ENCODE measurements at regions not wholly inside any gene's neighbourhood (a gene's known extent, or its start where the extent isn't known, plus 50 kb on each side); places are given as distances from the start of the nearest gene placed in this dataset.

DNA sequence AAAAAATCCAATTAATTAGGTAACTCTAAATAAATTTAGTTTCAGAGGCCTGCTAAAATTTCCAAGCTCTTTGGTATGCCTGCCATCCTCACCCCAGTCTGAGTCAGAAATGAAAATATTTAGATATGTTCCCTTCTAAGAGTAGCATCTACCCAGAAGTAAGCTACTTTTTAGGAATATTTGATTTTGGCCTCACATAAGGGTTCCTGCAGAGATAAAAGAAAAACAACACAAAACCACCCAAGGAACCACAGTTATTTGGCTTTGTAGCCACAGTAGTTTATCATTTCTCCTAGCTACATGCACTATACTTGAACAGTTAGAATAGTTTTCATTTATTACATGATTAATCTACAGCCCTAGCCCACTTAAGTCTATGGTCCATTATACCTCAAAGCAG, 192.6 kb upstream of the FAM241A start:
- TF ChIP-seq, protein P1, sequence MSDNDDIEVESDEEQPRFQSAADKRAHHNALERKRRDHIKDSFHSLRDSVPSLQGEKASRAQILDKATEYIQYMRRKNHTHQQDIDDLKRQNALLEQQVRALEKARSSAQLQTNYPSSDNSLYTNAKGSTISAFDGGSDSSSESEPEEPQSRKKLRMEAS (IDR thresholded peaks at IDR 0.05), result no peak
- TF ChIP-seq ZBTB7A (IDR thresholded peaks at IDR 0.05; ENCODE audit: low read depth) (no peak), TEAD4 (IDR thresholded peaks at IDR 0.05) (no peak), FOXM1 (IDR thresholded peaks at IDR 0.05; ENCODE audit: borderline replicate concordance, low read depth) (no peak), TAF1 (IDR thresholded peaks at IDR 0.05; ENCODE audit: low read depth) (no peak), REST (IDR thresholded peaks at IDR 0.05; ENCODE audit: low read depth) (no peak), CEBPB (IDR thresholded peaks at IDR 0.05) (no peak), YY1 (IDR thresholded peaks at IDR 0.05; ENCODE audit: low read depth) (no peak), RAD21 (IDR thresholded peaks at IDR 0.05; ENCODE audit: low read depth) (no peak)

DNA sequence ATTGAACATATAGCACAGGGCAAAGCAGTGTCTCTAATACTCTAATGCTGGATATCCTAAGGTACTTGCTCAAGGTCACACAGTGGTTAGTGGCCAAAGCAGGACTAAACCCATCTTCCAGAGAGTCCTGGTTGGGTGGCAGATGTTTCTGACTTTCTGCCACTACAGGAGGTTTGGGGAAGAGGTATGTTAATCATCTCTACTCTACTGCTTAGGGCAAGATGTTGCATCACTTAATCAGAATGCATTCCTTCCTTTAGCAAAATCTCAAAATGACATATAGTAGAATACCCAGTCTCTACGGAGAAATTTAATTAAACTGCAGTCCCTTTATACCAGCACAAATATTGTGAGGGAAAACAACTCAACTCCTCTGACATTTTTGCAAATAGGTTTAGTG, 190.7 kb upstream of the FAM241A start:
- no peak for TF ChIP-seq EP300 (IDR thresholded peaks at IDR 0.05; ENCODE audit: borderline replicate concordance)
- TF ChIP-seq REST (IDR thresholded peaks at IDR 0.05; ENCODE audit: low read depth), result no peak
- no peak for TF ChIP-seq CREB1 (IDR thresholded peaks at IDR 0.05; ENCODE audit: low read depth)
- TF ChIP-seq, protein P2, sequence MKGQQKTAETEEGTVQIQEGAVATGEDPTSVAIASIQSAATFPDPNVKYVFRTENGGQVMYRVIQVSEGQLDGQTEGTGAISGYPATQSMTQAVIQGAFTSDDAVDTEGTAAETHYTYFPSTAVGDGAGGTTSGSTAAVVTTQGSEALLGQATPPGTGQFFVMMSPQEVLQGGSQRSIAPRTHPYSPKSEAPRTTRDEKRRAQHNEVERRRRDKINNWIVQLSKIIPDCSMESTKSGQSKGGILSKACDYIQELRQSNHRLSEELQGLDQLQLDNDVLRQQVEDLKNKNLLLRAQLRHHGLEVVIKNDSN (IDR thresholded peaks at IDR 0.05), result no peak

DNA sequence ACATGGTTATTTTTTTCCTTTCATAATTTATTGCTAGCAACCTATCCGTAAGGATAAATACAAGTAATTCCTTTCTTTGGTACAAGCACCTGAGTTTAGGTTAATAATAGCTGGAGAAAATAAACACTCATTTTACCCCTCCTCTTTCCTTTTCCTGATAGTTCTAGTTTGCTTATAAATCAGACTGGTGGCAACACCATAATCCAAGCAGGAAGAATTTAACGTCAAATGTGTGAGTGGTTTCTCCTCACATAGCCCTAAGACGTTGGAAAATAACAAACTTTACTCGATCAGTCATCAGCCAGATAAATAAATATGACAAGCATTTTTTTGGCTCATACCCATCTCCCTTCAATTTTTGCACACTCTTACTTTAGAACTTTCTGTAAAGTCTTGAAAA, 190.3 kb upstream of the FAM241A start:
- TF ChIP-seq TEAD4 (IDR thresholded peaks at IDR 0.05) (no peak), EGR1 (IDR thresholded peaks at IDR 0.05) (no peak), TCF12 (IDR thresholded peaks at IDR 0.05; ENCODE audit: low read depth) (no peak), CEBPB (IDR thresholded peaks at IDR 0.05) (no peak), REST (IDR thresholded peaks at IDR 0.05; ENCODE audit: low read depth) (no peak), CREB1 (IDR thresholded peaks at IDR 0.05; ENCODE audit: low read depth) (no peak), TAF1 (IDR thresholded peaks at IDR 0.05; ENCODE audit: low read depth) (no peak), YY1 (IDR thresholded peaks at IDR 0.05; ENCODE audit: low read depth) (no peak), EP300 (IDR thresholded peaks at IDR 0.05; ENCODE audit: borderline replicate concordance) (no peak), NFIC (IDR thresholded peaks at IDR 0.05) (no peak), ZBTB7A (IDR thresholded peaks at IDR 0.05; ENCODE audit: low read depth) (no peak)
- TF ChIP-seq, protein P2 (IDR thresholded peaks at IDR 0.05), result no peak
- TF ChIP-seq, protein P1 (IDR thresholded peaks at IDR 0.05), result no peak

DNA sequence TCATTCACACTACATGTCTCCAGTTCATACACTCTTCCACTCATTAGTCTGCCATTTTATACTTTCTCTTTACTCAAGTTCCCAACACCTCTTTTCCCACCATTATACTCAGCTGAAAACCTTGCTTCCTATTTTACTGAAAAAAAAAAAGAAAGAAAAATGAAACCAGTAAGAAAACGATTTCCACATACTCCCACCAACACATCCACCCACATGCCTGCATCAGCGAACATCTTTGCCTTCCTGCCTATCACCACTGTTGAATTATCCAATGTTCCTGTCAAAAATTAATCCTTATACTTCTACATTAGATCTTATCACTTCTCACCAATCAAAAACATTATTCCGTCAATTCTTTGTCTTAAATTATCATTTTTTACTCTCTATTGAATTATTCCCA, 188.1 kb upstream of the FAM241A start:
- TF ChIP-seq CREB1 (IDR thresholded peaks at IDR 0.05; ENCODE audit: low read depth) (no peak), TCF12 (IDR thresholded peaks at IDR 0.05; ENCODE audit: low read depth) (no peak), YY1 (IDR thresholded peaks at IDR 0.05; ENCODE audit: low read depth) (no peak), RAD21 (IDR thresholded peaks at IDR 0.05; ENCODE audit: low read depth) (no peak), TAF1 (IDR thresholded peaks at IDR 0.05; ENCODE audit: low read depth) (no peak)

DNA sequence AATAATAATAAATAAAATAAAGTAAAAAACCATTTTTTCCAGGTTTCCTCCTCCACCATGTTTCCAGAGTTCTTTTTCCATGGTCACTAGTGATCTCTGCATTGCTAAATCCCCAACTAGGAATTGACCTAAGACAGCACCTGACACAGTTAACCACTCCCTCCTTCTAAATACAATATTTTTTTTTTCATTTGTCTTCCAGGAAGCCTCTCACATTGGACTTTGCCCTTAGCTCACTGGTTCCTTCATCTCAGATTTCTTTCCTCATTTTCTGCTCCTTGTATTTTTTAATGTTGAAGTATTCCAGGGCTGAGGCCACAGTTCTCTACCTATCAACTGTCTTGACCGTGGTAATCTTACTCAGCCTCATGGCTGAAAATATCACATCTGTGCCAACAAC, 187.3 kb upstream of the FAM241A start:
- TF ChIP-seq FOXM1 (IDR thresholded peaks at IDR 0.05; ENCODE audit: borderline replicate concordance, low read depth) (no peak), NFIC (IDR thresholded peaks at IDR 0.05) (no peak), RAD21 (IDR thresholded peaks at IDR 0.05; ENCODE audit: low read depth) (no peak), TAF1 (IDR thresholded peaks at IDR 0.05; ENCODE audit: low read depth) (no peak), YY1 (IDR thresholded peaks at IDR 0.05; ENCODE audit: low read depth) (no peak), CEBPB (IDR thresholded peaks at IDR 0.05) (no peak), EP300 (IDR thresholded peaks at IDR 0.05; ENCODE audit: borderline replicate concordance) (no peak), TCF12 (IDR thresholded peaks at IDR 0.05; ENCODE audit: low read depth) (no peak), CREB1 (IDR thresholded peaks at IDR 0.05; ENCODE audit: low read depth) (no peak), REST (IDR thresholded peaks at IDR 0.05; ENCODE audit: low read depth) (no peak), TEAD4 (IDR thresholded peaks at IDR 0.05) (no peak), EGR1 (IDR thresholded peaks at IDR 0.05) (no peak), ZBTB7A (IDR thresholded peaks at IDR 0.05; ENCODE audit: low read depth) (no peak)
- TF ChIP-seq, protein P2 (IDR thresholded peaks at IDR 0.05), result no peak
- TF ChIP-seq, protein P1 (IDR thresholded peaks at IDR 0.05), result no peak

Data from Ishikawa (cell line).